GM19043 (cell line): ENCODE measurements at regions not wholly inside any gene's neighbourhood (a gene's known extent, or its start where the extent isn't known, plus 50 kb on each side); places are given as distances from the start of the nearest gene placed in this dataset.

Experiments used
- ATAC-seq: cut with Tn5 transposase; IDR thresholded peaks from one replicate; pipeline ENCODE4 v1.9.1; 2021; ENCODE audit warnings: low read depth; ENCODE audit not compliant: unreplicated experiment

GRCh38 chrX:39450234-39450977 is 647.4 kb downstream of the BCOR start:
- no peak for ATAC-seq

DNA sequence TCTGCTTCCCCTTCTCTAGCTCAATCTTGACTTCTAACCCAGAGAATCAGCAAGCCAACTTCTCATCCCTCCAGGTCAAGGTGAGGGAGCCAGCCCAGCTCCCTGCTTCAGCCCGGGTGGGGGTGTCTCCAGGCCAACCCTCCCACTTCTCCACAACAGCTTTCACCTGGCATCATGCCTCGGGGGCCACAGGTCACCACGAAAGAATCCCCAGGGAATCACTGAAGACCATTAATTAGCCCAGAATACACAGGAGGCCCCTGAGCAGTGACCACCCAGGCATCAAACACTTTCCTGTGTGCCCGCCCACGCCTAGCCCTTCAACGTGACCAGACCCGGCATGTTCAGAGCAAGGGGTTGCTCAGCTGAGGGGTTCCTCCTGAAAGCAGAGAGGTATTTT is 646.7 kb downstream of the BCOR start:
- ATAC-seq: no peak

- no peak for ATAC-seq
These were observed 645.4 kb downstream of the BCOR start for GRCh38 chrX:39452401-39452800.

- ATAC-seq: no peak
These were observed 643.7 kb downstream of the BCOR start for GRCh38 chrX:39453889-39454621.

DNA sequence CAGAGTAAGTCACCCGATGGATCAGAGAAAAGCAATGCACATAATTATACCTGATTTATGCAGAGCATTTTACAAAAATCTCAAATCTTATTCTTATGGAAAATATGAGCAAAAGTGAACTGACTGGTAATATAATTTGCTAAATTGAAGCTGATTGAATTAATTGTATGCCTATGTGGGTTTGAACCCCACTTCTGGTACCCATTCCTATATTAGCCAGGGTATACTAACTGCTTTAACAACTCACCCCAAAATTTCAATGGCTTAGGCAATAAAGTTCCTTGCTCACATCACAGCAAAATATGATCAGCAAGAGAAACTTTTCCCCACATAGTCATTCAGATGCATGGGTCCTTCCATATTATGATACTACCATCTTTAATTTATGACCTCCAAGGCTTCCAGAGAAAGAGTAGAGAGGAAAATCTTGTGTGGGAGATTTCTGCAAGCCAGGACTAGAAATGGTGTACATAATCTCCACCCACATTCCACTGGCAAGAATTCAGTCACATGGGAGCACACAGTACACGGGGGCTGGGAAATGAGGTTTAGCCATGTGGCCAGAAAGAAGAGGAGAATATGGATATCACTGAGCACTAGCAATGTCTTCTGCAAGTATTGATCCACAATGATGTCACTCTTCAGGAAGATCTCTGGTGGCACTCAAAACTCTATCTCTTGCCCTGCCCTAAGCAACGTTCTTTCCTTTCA is 640.7 kb downstream of the BCOR start:
- ATAC-seq: no peak

DNA sequence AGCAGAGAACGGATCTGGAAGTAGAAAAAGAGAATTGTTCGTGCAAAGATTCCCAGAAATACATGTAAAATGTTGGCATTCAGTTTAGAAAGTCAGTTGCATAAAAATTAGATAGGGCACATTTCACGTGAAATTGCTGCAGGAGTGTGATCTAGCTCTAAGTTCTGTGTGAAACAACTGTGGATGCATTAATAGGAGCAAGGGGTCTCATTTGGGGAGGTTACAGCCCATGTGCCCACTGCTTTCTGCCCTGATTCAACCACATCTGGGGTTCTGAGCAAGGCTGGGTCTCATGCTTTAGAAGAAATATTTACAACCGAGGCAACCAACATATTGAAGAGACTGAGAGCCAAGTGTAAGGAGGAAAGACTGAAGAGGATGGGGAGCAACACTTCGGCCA is 639.0 kb downstream of the BCOR start:
- no peak for ATAC-seq

DNA sequence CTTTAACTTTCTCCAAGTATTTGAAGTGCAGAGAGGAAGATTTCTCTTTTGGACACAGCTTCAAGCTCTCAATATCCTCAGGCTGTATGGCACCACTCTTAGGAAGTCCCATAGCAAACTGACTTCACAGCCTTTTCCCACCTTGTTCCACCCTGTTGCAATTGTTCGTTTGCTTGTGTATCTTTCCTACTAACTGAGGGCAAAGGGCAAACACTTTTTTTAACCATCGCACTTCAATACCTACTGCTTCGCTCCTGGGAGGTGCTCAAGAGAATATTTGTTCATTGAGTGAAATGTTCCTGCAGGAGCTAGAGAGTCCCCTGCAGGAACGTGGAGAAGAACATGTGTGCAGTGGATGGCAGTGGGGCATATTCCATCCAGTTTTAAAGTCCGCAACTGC is 638.6 kb downstream of the BCOR start:
- ATAC-seq: no peak

GRCh38 chrX:39459952-39460351 is 637.8 kb downstream of the BCOR start:
- ATAC-seq: no peak

DNA sequence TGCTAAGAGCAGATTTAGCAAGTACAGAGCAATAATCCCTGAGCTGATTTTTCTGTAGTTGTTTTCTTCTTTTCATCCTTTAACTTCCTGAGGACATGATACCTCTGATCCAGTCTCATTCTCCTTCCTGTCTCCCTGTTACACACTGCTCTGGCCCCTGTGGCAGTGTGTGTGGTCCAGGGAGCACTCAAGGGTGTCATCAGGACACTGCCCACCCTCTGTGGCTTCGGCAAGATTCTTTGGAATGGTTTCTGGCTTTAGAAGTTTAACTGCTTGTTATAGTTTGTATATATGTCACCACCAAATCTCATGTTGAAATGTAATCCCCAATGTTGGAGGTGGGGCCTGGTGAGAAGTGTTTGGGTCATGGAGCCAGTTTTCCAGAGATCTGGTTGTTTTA is 637.3 kb downstream of the BCOR start:
- no peak for ATAC-seq

- no peak for ATAC-seq
These were observed 634.9 kb downstream of the BCOR start for GRCh38 chrX:39462835-39463234.

- ATAC-seq: no peak
These were observed 633.5 kb downstream of the BCOR start for GRCh38 chrX:39464253-39464652.

- no peak for ATAC-seq
These were observed 632.3 kb downstream of the BCOR start for GRCh38 chrX:39465467-39465866.

GRCh38 chrX:39465906-39466305 is 631.9 kb downstream of the BCOR start:
- ATAC-seq: no peak

- ATAC-seq: no peak
These were observed 628.6 kb downstream of the BCOR start for GRCh38 chrX:39469126-39469525.

DNA sequence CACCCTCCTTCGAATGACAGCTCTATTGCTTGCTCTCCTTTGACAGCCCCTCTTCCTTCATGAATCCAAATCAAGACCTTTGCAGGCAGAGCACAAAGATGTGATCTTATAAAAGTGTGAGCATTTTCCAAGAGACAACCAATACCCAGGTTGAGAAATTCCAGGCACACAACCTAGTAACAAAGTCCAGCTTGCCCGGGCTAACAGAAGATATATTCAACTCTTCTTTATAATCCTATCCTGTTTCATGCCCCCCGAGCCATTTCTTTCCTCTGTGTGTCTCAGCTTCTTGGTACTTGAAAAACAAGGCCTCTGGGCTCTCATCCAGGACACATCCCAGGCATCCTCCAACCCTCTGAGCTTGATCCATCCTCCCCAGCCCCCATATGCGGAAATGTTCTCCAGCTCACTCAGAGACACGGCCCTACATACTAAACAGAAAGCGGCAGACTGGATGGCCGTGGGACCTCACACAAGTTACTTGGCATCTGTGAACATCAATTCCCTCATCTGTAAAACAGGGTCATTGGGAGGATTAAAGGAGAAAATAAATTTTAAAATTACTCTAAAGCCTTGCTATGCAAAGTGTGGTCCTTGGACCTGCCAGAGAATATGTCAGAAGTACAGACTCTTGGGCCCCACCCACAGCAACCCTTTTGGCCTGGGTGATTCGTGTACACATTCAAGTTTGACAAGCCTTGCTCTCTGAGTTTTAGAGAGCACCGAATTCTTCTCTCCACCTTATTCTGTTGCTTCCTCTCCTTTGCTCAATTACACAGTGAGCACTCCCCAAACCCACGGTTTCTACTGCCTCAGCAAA is 627.0 kb downstream of the BCOR start:
- no peak for ATAC-seq

- no peak for ATAC-seq
These were observed 625.6 kb downstream of the BCOR start for GRCh38 chrX:39472161-39472560.

DNA sequence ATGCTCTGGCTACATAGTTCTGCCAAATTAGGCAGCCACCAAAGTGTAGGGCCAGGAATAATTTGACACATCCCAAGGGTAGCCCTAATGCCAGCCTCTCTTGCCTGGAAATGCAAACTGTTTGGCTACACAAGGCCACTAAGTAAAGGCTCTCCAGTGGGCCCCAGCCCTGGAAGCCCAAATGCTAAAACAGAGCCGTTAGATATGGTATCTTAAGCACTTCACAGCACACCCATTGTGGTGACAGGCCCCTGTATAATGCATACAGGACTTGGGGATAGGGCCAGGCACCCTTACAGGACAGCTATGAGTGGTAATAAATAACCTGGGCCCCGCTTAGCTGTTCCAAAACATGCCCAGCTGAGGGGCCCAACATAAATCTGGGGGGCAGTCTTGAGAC is 623.9 kb downstream of the BCOR start:
- ATAC-seq: no peak

GRCh38 chrX:39475372-39475771 is 622.4 kb downstream of the BCOR start:
- no peak for ATAC-seq

DNA sequence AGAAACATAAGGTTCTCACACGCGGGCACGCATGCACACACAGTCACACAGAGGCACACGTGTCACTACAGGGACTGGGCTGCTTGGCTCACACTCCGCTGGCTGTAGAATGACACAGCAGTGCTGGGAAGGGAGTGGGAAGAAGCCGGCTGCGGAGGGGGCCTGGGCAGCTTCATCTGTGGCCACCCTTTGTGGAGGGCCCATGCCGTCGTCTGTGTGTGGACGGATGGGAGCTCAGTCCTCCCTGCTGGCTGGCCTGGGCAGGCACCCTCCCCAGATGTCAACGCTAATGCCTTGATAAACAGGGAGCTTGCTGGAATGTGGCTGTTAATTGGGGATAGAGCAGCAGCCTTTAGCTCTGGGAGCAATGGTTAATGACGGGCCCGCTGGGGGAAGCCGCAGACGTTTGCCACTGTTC is 621.1 kb downstream of the BCOR start:
- ATAC-seq: no peak

DNA sequence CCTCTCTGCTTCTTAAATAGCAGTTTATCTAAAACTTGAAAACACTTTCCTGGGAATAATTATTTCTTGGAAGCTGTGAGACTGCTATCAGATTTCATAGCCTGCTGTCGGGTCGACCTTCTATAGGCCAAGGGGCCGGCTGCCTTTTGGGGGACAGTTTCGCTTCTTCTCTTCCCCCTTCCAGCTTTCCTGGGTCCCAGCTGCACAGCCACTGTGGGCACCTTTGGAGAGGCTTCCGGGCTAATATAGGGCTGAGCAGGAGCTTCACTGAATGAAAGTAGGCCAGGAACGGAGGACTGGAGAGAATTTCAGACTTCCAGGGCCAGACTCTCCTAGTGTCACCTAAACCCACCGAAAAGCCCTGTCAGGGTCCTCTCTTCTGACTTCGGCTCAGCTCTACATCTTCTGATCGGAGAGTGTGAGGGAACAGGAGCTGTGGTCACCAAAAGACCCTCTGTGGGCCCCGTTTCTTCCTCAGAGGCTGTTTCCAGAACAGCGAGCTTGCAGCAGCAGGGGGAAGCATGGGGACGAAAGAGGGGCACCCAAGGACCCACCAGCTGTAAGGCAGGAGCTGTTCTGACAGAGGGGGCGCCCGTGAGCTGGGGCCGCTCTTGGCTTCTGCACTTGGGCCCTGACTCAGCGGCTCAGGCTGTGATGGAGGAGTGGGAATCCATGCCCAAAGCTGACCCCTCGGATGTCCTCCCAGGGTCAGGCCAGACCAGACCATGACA is 620.6 kb downstream of the BCOR start:
- ATAC-seq: no peak
